Fibroblast of the aortic adventitia (primary cell): ENCODE measurements at regions not wholly inside any gene's neighbourhood (a gene's known extent, or its start where the extent isn't known, plus 50 kb on each side); places are given as distances from the start of the nearest gene placed in this dataset.

Experiments
- DNase-seq: peaks from one replicate; pipeline ENCODE4 v3.0.0-alpha.2; 2010; ENCODE audit warnings: low read depth
- H3K4me3 ChIP-seq: 2 replicates; pipeline ENCODE4 v1.5.1; 2011; ENCODE audit warnings: low read depth, mild to moderate bottlenecking, control low read depth, low read length, moderate library complexity
- TF ChIP-seq, protein P1 (sequence below): IDR thresholded peaks from 2 replicates; pipeline ENCODE4 v1.5.1; 2011; ENCODE audit warnings: mild to moderate bottlenecking, low read length, control low read depth, inconsistent platforms; ENCODE audit not compliant: insufficient read depth

DNA sequence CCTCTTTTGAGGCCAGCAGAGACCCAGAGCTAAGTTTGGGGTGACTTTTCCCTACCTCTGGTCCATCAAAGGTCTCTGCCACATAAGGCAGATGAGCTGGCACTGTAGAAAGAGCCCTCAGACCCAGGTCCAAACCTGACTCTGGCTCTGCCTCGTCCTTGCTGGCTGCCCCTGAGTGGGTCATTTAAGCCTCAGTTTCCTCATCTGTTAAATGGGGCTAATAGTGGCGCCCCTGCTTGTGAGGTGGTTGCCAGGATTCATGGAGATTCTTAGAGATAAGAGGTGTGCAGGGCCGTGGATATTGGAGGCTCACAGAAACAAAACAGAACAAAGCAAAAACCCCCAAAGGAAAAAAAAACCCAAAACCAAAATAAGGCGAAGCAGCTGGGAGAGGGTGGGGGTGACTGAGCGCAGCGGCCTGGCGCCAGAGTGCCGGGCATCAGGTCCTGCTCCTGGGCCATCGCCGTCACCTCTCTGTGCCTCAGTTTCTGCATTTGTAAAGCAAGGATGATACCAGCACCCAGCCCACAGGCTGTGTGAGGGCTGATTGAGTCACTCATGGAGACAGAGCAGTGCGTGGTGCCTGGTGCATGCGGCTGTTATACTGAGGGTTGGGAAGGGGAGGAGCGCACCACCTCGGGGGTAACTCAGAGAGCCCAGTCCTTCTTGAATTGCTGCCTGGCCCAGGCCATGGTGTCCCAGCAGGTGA, 133.8 kb upstream of the PTPN1 start:
- H3K4me3 ChIP-seq = no peak overlapping the region
- TF ChIP-seq, protein P1, sequence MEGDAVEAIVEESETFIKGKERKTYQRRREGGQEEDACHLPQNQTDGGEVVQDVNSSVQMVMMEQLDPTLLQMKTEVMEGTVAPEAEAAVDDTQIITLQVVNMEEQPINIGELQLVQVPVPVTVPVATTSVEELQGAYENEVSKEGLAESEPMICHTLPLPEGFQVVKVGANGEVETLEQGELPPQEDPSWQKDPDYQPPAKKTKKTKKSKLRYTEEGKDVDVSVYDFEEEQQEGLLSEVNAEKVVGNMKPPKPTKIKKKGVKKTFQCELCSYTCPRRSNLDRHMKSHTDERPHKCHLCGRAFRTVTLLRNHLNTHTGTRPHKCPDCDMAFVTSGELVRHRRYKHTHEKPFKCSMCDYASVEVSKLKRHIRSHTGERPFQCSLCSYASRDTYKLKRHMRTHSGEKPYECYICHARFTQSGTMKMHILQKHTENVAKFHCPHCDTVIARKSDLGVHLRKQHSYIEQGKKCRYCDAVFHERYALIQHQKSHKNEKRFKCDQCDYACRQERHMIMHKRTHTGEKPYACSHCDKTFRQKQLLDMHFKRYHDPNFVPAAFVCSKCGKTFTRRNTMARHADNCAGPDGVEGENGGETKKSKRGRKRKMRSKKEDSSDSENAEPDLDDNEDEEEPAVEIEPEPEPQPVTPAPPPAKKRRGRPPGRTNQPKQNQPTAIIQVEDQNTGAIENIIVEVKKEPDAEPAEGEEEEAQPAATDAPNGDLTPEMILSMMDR = no peak
- no peak for DNase-seq

DNA sequence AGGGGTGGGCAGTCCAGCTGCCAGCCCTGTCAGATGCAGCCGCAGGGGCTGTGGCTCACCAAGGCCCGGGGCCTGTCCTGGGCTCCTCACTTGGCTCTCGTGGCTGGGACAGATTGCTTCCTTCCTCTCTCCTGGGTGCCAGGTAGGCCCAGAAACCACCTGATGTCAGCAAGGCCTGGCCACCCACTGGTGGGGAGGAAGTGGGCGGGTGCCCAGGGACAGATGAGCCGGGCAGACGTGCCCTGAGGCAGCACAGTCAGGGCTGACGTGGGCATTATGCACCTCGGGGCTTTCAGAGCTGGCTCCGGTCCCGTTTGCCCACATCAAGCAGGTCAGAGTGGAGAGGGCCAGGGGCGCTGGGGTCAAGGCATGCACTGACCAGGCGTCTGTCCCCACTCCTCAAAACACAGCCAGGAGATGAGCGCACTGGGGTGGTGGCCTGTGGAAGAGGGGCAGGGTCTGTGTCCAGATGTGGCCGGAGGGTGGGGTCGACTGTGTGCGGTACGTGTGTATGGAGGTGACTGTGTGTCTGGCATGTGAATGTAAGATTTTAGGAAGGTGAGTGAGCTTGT, 133.2 kb upstream of the PTPN1 start:
- TF ChIP-seq, protein P1 = no peak
- H3K4me3 ChIP-seq = no peak overlapping the region
- DNase-seq = no peak

DNA sequence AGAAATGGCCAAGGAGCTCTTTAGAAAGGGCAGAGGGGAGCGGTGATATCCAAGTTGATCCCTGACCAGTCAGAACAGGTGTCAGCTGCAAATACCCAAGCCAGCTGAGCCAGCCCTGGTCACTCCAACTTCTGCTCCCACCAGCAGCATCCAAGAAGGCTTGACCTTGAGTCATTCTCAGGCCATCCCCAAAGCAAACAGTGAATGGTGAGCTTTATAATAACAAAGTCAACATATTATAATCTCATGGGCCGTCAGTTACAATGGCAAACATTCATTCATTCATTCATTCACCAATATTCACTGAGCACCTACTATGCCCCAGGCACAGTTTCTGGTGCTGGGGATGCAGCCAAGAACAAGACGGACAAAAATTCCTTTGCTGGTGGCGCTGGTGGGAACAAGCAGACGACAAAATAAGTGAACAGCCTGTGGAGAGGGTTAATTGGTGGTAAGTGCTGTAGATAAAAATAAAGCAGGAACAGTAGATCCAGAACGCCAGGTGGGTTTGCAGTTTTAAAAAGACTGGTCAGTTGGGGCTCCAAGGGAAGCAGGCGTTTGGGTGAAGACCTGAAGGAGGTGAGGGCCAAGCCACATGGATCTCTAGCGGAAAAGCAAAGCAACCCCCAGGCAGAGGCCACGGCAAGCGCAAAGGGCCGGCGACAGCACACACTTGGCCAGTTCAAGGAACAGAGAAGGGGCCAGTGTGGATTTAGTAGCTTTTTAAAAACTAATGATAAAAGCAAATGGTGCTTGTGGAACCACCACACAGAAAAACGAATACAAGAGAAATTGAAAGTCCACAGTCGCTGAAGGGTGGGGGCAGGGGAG, 131.8 kb upstream of the PTPN1 start:
- no peak for DNase-seq
- H3K4me3 ChIP-seq = no peak overlapping the region
- TF ChIP-seq, protein P1 = no peak

DNA sequence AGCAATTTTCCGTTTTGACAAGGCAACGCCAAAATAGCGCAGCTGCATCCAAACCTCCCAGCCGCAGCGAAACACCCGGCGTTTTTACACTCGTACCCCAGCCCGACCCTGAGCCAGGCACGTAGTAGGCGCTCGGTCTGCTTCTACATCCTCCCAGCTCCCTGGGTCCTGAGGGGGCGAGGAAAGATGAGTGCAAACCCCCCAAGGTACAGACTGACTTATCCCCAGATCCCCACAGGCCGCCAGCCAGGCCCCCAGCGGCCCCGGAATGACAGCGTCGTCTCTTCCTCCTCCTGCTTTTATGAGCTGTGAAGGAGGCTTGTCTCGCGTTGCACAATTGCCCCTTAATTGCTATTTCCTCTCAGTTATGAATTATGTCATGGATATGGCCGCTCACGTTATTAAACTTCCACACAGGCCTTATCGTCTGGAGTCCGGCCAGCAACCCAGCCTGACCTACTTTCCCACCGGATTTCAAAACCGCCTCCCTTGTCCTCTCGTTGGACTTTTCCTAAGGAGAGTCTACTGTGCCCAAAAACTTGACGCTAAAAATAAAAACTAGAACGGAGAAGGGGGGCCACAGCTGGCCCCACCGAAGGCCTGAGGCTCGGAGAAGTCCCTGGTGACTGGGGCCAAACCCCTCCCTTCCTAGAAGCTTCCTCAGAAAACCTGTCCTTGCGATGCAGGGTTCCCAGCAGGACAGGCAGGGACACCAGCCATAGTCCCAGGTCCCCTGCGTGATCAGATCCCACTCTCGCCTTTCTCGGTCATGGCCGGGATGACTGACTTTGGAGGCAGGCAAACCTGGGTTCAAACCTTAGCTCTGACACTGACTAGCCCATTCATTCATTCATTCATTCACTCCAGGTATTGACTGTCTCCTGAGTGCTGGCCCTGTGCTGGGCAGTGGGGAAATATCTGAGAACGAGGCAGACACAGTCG, 130.9 kb upstream of the PTPN1 start:
- H3K4me3 ChIP-seq = no peak overlapping the region
- peak; percentile 95 for DNase-seq
- TF ChIP-seq, protein P1 = no peak

DNA sequence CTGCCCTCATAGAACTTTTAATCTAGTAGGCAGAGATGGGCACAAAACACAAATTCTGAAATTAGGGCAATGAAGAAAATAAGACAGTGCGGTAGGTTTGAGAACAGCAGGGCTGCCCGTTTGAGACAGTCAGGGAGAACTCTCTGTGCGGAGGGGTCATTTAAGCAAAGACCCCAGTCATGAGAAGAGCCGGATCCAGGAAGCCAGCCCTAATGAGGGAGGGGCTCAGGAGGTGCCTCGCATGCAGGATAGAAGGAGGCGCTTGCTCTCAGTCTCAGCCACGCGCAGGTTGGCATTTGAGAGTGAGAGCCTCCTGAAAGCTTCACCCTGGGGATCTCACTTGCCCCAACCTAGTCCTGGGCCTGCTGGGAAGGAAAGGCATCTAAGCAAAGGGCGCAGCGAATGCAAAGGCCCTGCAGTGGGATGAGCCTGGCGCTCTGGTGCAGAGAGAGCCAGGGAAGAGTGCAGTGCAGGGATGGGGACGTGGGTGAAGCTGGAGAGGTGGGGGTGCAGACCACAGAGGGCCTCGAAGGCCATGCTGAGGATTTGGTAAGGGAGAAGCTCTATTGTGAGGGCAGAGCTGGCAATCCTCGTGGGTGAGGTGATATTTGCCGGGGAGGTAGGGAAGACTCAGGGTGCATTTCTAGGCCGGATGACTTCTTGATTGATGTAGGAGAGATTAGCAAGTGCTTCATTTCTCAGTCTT, 130.0 kb upstream of the PTPN1 start:
- H3K4me3 ChIP-seq = no peak overlapping the region
- no peak for DNase-seq
- TF ChIP-seq, protein P1 = no peak

DNA sequence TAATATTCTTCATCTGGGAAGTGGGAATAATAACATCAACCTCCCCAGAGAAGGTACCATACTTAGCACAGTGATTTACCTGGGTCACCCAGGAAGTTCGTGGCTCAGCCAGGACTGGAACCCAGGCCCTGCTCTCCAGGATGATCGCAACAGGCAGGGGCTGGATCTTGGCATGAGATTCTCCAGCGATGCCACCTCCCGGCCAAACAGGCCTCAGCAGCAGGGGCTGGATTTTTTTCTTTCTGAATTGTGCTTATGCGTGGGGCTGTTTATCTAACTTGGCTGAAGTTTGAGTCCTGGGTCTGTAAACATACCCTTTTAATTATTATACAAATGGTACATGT, 129.5 kb upstream of the PTPN1 start:
- DNase-seq = peak; percentile 65
- TF ChIP-seq, protein P1 = peak; percentile 73
- H3K4me3 ChIP-seq = no peak overlapping the region
